Endodermal cell (in vitro differentiated cells): ENCODE measurements at regions not wholly inside any gene's neighbourhood (a gene's known extent, or its start where the extent isn't known, plus 50 kb on each side); places are given as distances from the start of the nearest gene placed in this dataset.

Experiments
- DNase-seq: peaks from one replicate; pipeline ENCODE4 v3.0.0-alpha.2; 2017
- H3K27ac ChIP-seq: 2 replicates; pipeline ENCODE4 v1.5.1; 2013; ENCODE audit warnings: mild to moderate bottlenecking, low read depth, low read length, moderate library complexity
- H3K27me3 ChIP-seq: 2 replicates; pipeline ENCODE4 v1.6.1; 2013; ENCODE audit warnings: mild to moderate bottlenecking, low read length, moderate library complexity; ENCODE audit not compliant: insufficient read depth, control insufficient read depth, poor library complexity, severe bottlenecking
- H3K36me3 ChIP-seq: 2 replicates; pipeline ENCODE4 v1.7.0; 2013; ENCODE audit warnings: mild to moderate bottlenecking, low read length, moderate library complexity; ENCODE audit not compliant: control insufficient read depth, insufficient read depth
- H3K4me1 ChIP-seq: one replicate; pipeline ENCODE4 v1.7.0; 2013; ENCODE audit warnings: low read length; ENCODE audit not compliant: control insufficient read depth, insufficient read depth
- H3K4me3 ChIP-seq: 2 replicates; pipeline ENCODE4 v1.5.1; 2013; ENCODE audit warnings: mild to moderate bottlenecking, low read length, moderate library complexity
- H3K9ac ChIP-seq: 2 replicates; pipeline ENCODE4 v1.6.1; 2013; ENCODE audit warnings: mild to moderate bottlenecking, low read length, moderate library complexity; ENCODE audit not compliant: poor library complexity, severe bottlenecking; ENCODE audit errors: extremely low read depth
- H3K9me3 ChIP-seq: 2 replicates; pipeline ENCODE4 v1.6.1; 2013; ENCODE audit warnings: mild to moderate bottlenecking, low read length, moderate library complexity; ENCODE audit not compliant: control insufficient read depth
- H3K27ac Mint-ChIP-seq: 2 replicates; pipeline ENCODE4 v1.8.0; 2020; ENCODE audit warnings: mixed read lengths
- H3K27me3 Mint-ChIP-seq: 2 replicates; pipeline ENCODE4 v1.8.0; 2021; ENCODE audit warnings: mild to moderate bottlenecking, mixed read lengths; ENCODE audit not compliant: insufficient read depth
- H3K36me3 Mint-ChIP-seq: 2 replicates; pipeline ENCODE4 v1.8.0; 2020; ENCODE audit warnings: low read depth, mixed read lengths
- H3K4me1 Mint-ChIP-seq: 2 replicates; pipeline ENCODE4 v1.8.0; 2020; ENCODE audit warnings: mixed read lengths
- H3K4me3 Mint-ChIP-seq: 2 replicates; pipeline ENCODE4 v1.8.0; 2020; ENCODE audit warnings: mild to moderate bottlenecking, moderate library complexity, mixed read lengths
- H3K9me3 Mint-ChIP-seq: 2 replicates; pipeline ENCODE4 v1.8.0; 2020; ENCODE audit warnings: mild to moderate bottlenecking, mixed read lengths
- CTCF ChIP-seq: fragments of 200-600 bp; sonication (generic); conservative IDR thresholded peaks from 2 replicates; pipeline ENCODE4 v1.5.0; 2021; ENCODE audit warnings: antibody characterized with exemption, mild to moderate bottlenecking
- WGBS, 2 experiments: methylation state at CpG; one replicate each; pipeline versions ENCODE4 v1.1.5 to v1.1.7; 2013; ENCODE audit warnings: missing lambda C conversion rate in 2 of 2, mixed read lengths in 1 of 2; ENCODE audit not compliant: insufficient coverage in 1 of 2, insufficient read length in 1 of 2; 5-methylcytosine and 5-hydroxymethylcytosine counted together

GRCh38 chr5:30525353-30525752 lies 668.1 kb upstream of the CDH6 start:
- H3K9ac ChIP-seq = no peak overlapping the region
- Mint-ChIP-seq H3K36me3 (no peaks in the 10 kb centered on the region), H3K27me3 (no peaks in the 10 kb centered on the region), H3K4me1 (peaks cover 7% of the 10 kb centered on the region), H3K27ac (no peak overlapping the region), H3K9me3 (no peaks in the 10 kb centered on the region), H3K4me3 (no peak overlapping the region)
- no peaks in the 10 kb centered on the region for H3K36me3 ChIP-seq
- H3K4me1 ChIP-seq = no peaks in the 10 kb centered on the region
- WGBS, 2 experiments = 100% methylated on average over 1 to 2 of the region's 2 CpGs
- no peak for TF ChIP-seq CTCF
- H3K27me3 ChIP-seq = no peaks in the 10 kb centered on the region
- H3K27ac ChIP-seq = no peak overlapping the region
- no peaks in the 10 kb centered on the region for H3K9me3 ChIP-seq
- no peak for DNase-seq
- no peak overlapping the region for H3K4me3 ChIP-seq

GRCh38 chr5:30524428-30524827 lies 669.1 kb upstream of the CDH6 start:
- H3K27me3 ChIP-seq = no peaks in the 10 kb centered on the region
- Mint-ChIP-seq H3K27ac (no peak overlapping the region), H3K4me1 (peaks cover 7% of the 10 kb centered on the region), H3K4me3 (no peak overlapping the region), H3K27me3 (no peaks in the 10 kb centered on the region), H3K36me3 (no peaks in the 10 kb centered on the region), H3K9me3 (no peaks in the 10 kb centered on the region)
- H3K36me3 ChIP-seq = no peaks in the 10 kb centered on the region
- H3K4me3 ChIP-seq = no peak overlapping the region
- no peak for DNase-seq
- H3K9ac ChIP-seq = no peak overlapping the region
- H3K27ac ChIP-seq = no peak overlapping the region
- no peak for TF ChIP-seq CTCF
- whole genome bisulfite sequencing, 2 experiments = 94 to 96% methylated on average over 6 of the region's 6 CpGs
- no peaks in the 10 kb centered on the region for H3K9me3 ChIP-seq
- H3K4me1 ChIP-seq = no peaks in the 10 kb centered on the region

- no peaks in the 10 kb centered on the region for H3K27me3 Mint-ChIP-seq
- no peaks in the 10 kb centered on the region for H3K9me3 Mint-ChIP-seq
- no peak overlapping the region for H3K27ac Mint-ChIP-seq
- 97 to 100% methylated on average over 1 of the region's 1 CpG for WGBS, 2 experiments
- H3K27me3 ChIP-seq = no peaks in the 10 kb centered on the region
- H3K9me3 ChIP-seq = no peaks in the 10 kb centered on the region
- H3K36me3 Mint-ChIP-seq = no peaks in the 10 kb centered on the region
- H3K4me1 ChIP-seq = no peaks in the 10 kb centered on the region
- H3K4me3 ChIP-seq = no peak overlapping the region
- H3K4me1 Mint-ChIP-seq = peaks cover 7% of the 10 kb centered on the region
- TF ChIP-seq CTCF = no peak
- DNase-seq = no peak
- H3K36me3 ChIP-seq = no peaks in the 10 kb centered on the region
- no peak overlapping the region for H3K27ac ChIP-seq
- H3K4me3 Mint-ChIP-seq = no peak overlapping the region
- no peak overlapping the region for H3K9ac ChIP-seq
These were observed 670.4 kb upstream of the CDH6 start for GRCh38 chr5:30523061-30523460.
